Fibroblast of skin of left biceps (primary cell): ENCODE measurements at regions not wholly inside any gene's neighbourhood (a gene's known extent, or its start where the extent isn't known, plus 50 kb on each side); places are given as distances from the start of the nearest gene placed in this dataset.
A peak's percentile ranks its signal among the peaks of the same experiment; 100 is the strongest.

Experiments
- DNase-seq, 2 experiments: peaks; one replicate each; pipeline ENCODE4 v3.0.0-alpha.2; 2013; ENCODE audit warnings: low read depth in 2 of 2

- no peak for DNase-seq
Observed at GRCh38 chr2:65501074-65501473, 68.7 kb upstream of the SPRED2 start.

- DNase-seq = no peak
Observed at GRCh38 chr2:65500310-65501040, 68.1 kb upstream of the SPRED2 start.

- DNase-seq = no peak
Observed at GRCh38 chr2:65499216-65499615, 66.8 kb upstream of the SPRED2 start.

GRCh38 chr2:65498396-65498795 is 66.0 kb upstream of the SPRED2 start:
- no peak for DNase-seq

- no peak for DNase-seq
Observed at GRCh38 chr2:65495251-65495877, 63.0 kb upstream of the SPRED2 start.

- no peak for DNase-seq
Observed at GRCh38 chr2:65494078-65494477, 61.7 kb upstream of the SPRED2 start.

GRCh38 chr2:65491381-65491905 is 59.0 kb upstream of the SPRED2 start:
- DNase-seq = peak in 1 of 2 experiments; percentile 12

GRCh38 chr2:65490222-65490621 is 57.8 kb upstream of the SPRED2 start:
- DNase-seq = no peak

- DNase-seq = no peak
Observed at GRCh38 chr2:65489269-65489668, 56.9 kb upstream of the SPRED2 start.

GRCh38 chr2:65488527-65488926 is 56.1 kb upstream of the SPRED2 start:
- no peak for DNase-seq

GRCh38 chr2:65487404-65487803 is 55.0 kb upstream of the SPRED2 start:
- DNase-seq = no peak

- DNase-seq = no peak
Observed at GRCh38 chr2:65486802-65487201, 54.4 kb upstream of the SPRED2 start.

- no peak for DNase-seq
Observed at GRCh38 chr2:65486282-65486681, 53.9 kb upstream of the SPRED2 start.

GRCh38 chr2:65485839-65486238 is 53.4 kb upstream of the SPRED2 start:
- no peak for DNase-seq

- no peak for DNase-seq
Observed at GRCh38 chr2:65483763-65484162, 51.4 kb upstream of the SPRED2 start.

GRCh38 chr2:65482971-65483370 is 50.6 kb upstream of the SPRED2 start:
- DNase-seq = no peak
